Naive thymus-derived CD4-positive, alpha-beta T cell (primary cell): ENCODE measurements at regions not wholly inside any gene's neighbourhood (a gene's known extent, or its start where the extent isn't known, plus 50 kb on each side); places are given as distances from the start of the nearest gene placed in this dataset.

Experiments used
- ATAC-seq: fragments of 150-1000 bp; cut with Tn5 transposase; 2 replicates; pipeline ENCODE4 v1.10.0; 2021; ENCODE audit warnings: mild to moderate bottlenecking, moderate library complexity
- CTCF ChIA-PET: fragments of 350-600 bp; sonication (Branson Sonifier 250); formaldehyde crosslinking; loops from one replicate; lab custom pipeline; 2021; ENCODE audit warnings: antibody characterized with exemption; lab: Charles Lee
- POLR2A ChIA-PET: fragments of 350-600 bp; sonication (Branson Sonifier 250); formaldehyde crosslinking; loops from one replicate; lab custom pipeline; 2021; ENCODE audit warnings: antibody characterized with exemption, inconsistent platforms; lab: Charles Lee
- DNase-seq, 9 donors: peaks; one replicate each; pipeline versions ENCODE4 v3.0.0 to v3.0.0-alpha.2; 2020 to 2022; ENCODE audit warnings: mixed read lengths in 1 of 9
- H3K27ac ChIP-seq: one replicate; pipeline ENCODE4 v1.7.0; 2013; ENCODE audit warnings: mild to moderate bottlenecking, low read depth, low read length, moderate library complexity
- H3K27me3 ChIP-seq, 2 donors: one replicate each; pipeline ENCODE4 v1.7.0; 2013; ENCODE audit warnings: low read length in 2 of 2, mild to moderate bottlenecking in 2 of 2, moderate library complexity in 2 of 2; ENCODE audit not compliant: control insufficient read depth in 2 of 2, insufficient read depth in 2 of 2
- H3K36me3 ChIP-seq, 3 experiments: 1 replicate in 2 of 3; 2 replicates in 1 of 3; pipeline ENCODE4 v1.7.0; 2013; ENCODE audit warnings: low read length in 3 of 3, mild to moderate bottlenecking in 3 of 3, moderate library complexity in 1 of 3; ENCODE audit not compliant: insufficient read depth in 3 of 3, control insufficient read depth in 2 of 3
- H3K4me1 ChIP-seq, 2 donors: one replicate each; pipeline ENCODE4 v1.7.0; 2013; ENCODE audit warnings: low read length in 2 of 2, mild to moderate bottlenecking in 2 of 2, moderate library complexity in 1 of 2; ENCODE audit not compliant: control insufficient read depth in 2 of 2, insufficient read depth in 2 of 2
- H3K4me3 ChIP-seq: 2 replicates; pipeline ENCODE4 v1.7.0; 2013; ENCODE audit warnings: mild to moderate bottlenecking, low read length
- H3K9me3 ChIP-seq, 3 experiments: 1 replicate in 2 of 3; 2 replicates in 1 of 3; pipeline ENCODE4 v1.7.0; 2013; ENCODE audit warnings: low read length in 3 of 3; ENCODE audit not compliant: control insufficient read depth in 2 of 3
- H3K27ac Mint-ChIP-seq, 9 donors: one replicate each; pipeline ENCODE4 v1.8.0; 2020 to 2022; ENCODE audit warnings: mixed read lengths in 9 of 9, mild to moderate bottlenecking in 8 of 9, moderate library complexity in 5 of 9, inconsistent platforms in 2 of 9
- H3K27me3 Mint-ChIP-seq, 5 donors: one replicate each; pipeline ENCODE4 v1.8.0; 2021 to 2022; ENCODE audit warnings: mixed read lengths in 5 of 5, mild to moderate bottlenecking in 1 of 5
- H3K36me3 Mint-ChIP-seq, 5 donors: one replicate each; pipeline ENCODE4 v1.8.0; 2020 to 2022; ENCODE audit warnings: mixed read lengths in 5 of 5, mild to moderate bottlenecking in 3 of 5, inconsistent platforms in 1 of 5
- H3K4me1 Mint-ChIP-seq, 7 donors: one replicate each; pipeline ENCODE4 v1.8.0; 2020 to 2022; ENCODE audit warnings: mixed read lengths in 7 of 7, mild to moderate bottlenecking in 3 of 7, inconsistent platforms in 1 of 7
- H3K4me3 Mint-ChIP-seq, 10 donors: one replicate each; pipeline ENCODE4 v1.8.0; 2020 to 2022; ENCODE audit warnings: mild to moderate bottlenecking in 10 of 10, mixed read lengths in 10 of 10, moderate library complexity in 6 of 10, inconsistent platforms in 2 of 10
- H3K9me3 Mint-ChIP-seq, 11 donors: one replicate each; pipeline ENCODE4 v1.8.0; 2020 to 2022; ENCODE audit warnings: mixed read lengths in 11 of 11, mild to moderate bottlenecking in 4 of 11, inconsistent platforms in 1 of 11, moderate library complexity in 1 of 11
- intact Hi-C, 2 donors: fragments of 100-400 bp; cut with micrococcal nuclease; formaldehyde crosslinking; loops; one replicate each; pipeline ENCODE4 v1.15.1; 2023

DNA sequence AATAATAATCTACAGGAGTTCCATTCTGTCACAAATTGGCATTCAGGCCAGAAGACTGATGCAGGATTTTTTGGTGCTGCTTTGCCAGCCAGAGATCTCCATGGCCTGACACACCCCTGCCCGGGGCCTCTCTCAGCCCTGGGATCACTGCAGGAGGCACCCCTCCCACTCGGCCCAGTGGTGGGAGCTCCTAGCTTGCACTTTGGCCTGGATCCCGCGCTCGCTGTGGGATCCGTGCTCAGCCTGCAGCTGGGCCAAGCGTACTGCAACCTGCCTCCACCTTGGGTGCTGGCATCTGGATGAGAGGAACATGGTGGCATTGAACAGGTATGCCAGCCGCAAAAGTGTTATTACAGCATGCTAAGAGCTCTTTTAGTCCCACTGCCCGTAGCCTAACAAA, 656.7 kb upstream of the CCDC54 start:
- Mint-ChIP-seq H3K27ac (no peak overlapping the region), H3K4me3 (no peak overlapping the region), H3K27me3 (peaks cover 0 to 10% (median 4%) of the 10 kb centered on the region in 5 donors), H3K4me1 (no peaks in the 10 kb centered on the region), H3K9me3 (peaks cover 0 to 3% (median 0%) of the 10 kb centered on the region in 11 donors), H3K36me3 (no peaks in the 10 kb centered on the region)
- intact Hi-C loops = no loop called here
- DNase-seq = no peak
- ChIA-PET CTCF (no interaction called here), POLR2A (no interaction called here)
- H3K27ac ChIP-seq = no peak overlapping the region
- H3K36me3 ChIP-seq = no peaks in the 10 kb centered on the region
- H3K4me1 ChIP-seq = no peaks in the 10 kb centered on the region
- ATAC-seq = no peak
- peaks cover 0 to 4% of the 10 kb centered on the region in 2 donors for H3K27me3 ChIP-seq
- H3K4me3 ChIP-seq = no peak overlapping the region
- H3K9me3 ChIP-seq = no peaks in the 10 kb centered on the region

DNA sequence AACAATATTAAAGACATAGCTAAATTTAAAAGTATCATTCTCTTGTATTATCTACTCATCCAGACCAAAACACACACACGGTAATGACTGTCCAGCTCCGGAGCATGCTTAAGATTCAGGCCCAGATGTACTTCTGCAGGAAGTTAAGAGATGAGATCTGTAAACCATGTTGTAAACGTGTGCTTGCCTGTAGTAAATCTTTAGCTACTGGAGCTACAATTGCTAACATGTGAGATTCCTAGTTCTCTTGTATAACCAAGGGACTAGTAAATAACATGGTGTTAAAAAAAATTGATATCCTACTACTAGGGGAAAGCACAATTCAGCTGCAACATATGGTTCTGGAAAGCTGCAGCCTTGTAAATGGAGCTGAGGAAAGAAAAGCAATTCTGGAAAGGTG, 651.7 kb upstream of the CCDC54 start:
- Mint-ChIP-seq H3K9me3 (peaks cover 0 to 3% (median 0%) of the 10 kb centered on the region in 11 donors), H3K36me3 (no peaks in the 10 kb centered on the region), H3K4me1 (no peaks in the 10 kb centered on the region), H3K4me3 (no peak overlapping the region), H3K27me3 (peaks cover 0 to 14% (median 6%) of the 10 kb centered on the region in 5 donors), H3K27ac (no peak overlapping the region)
- no peaks in the 10 kb centered on the region for H3K4me1 ChIP-seq
- no peak for ATAC-seq
- no peaks in the 10 kb centered on the region for H3K36me3 ChIP-seq
- no peak overlapping the region for H3K4me3 ChIP-seq
- intact Hi-C loops = no loop called here
- ChIA-PET POLR2A (no interaction called here), CTCF (no interaction called here)
- DNase-seq = no peak
- H3K27ac ChIP-seq = no peak overlapping the region
- no peaks in the 10 kb centered on the region for H3K9me3 ChIP-seq
- no peaks in the 10 kb centered on the region for H3K27me3 ChIP-seq

DNA sequence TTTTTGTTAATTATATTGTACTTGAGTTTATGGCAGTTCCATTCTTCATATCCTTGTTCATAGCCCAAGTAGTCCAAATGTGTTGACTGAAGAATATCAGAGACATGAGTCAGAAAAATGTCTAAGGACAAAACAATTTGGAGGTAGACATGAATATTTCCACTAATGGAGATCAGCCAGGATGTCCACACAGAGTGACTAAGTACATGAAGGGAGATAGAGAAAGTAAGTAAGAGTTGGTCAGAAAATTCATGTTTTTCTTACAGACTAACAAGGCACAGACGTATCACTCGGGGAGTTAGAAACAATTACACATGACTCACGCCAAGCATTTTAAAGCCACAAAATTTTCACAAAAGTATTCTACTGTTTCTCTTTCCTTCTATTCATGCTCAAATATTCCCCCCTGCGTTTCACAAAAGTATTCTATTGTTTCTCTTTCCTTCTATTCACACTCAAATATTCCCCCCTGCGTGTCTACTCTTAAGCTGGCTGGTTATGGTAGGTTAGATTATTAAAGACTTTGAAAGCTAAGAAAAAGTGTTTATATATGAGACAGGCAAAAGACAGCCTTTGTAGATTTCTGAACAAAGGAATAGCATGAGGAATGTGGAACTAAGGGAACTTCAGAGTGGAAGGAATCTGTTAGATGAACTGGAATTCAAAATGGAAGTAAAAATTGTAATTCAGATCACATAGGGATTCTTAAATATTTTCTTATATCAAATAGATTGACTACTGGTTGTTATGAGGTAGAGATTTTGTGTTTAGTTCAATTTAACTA, 648.7 kb upstream of the CCDC54 start:
- no peaks in the 10 kb centered on the region for H3K36me3 Mint-ChIP-seq
- ChIA-PET POLR2A (no interaction called here), CTCF (interaction anchor here (0.6 kb wide), 1 partner anchor 1918 kb away, joined by 3 read pairs; no protein-coding TSS in a partner anchor)
- H3K27me3 ChIP-seq = no peaks in the 10 kb centered on the region
- no peaks in the 10 kb centered on the region for H3K36me3 ChIP-seq
- H3K9me3 ChIP-seq = no peaks in the 10 kb centered on the region
- DNase-seq (no peak), ATAC-seq (no peak)
- intact Hi-C loops = no loop called here
- H3K4me3 Mint-ChIP-seq = no peak overlapping the region
- no peak overlapping the region for H3K27ac ChIP-seq
- H3K27me3 Mint-ChIP-seq = peaks cover 0 to 14% (median 11%) of the 10 kb centered on the region in 5 donors
- no peak overlapping the region for H3K4me3 ChIP-seq
- H3K4me1 ChIP-seq = no peaks in the 10 kb centered on the region
- peaks cover 0 to 3% (median 0%) of the 10 kb centered on the region in 11 donors for H3K9me3 Mint-ChIP-seq
- H3K27ac Mint-ChIP-seq = no peak overlapping the region
- no peaks in the 10 kb centered on the region for H3K4me1 Mint-ChIP-seq

DNA sequence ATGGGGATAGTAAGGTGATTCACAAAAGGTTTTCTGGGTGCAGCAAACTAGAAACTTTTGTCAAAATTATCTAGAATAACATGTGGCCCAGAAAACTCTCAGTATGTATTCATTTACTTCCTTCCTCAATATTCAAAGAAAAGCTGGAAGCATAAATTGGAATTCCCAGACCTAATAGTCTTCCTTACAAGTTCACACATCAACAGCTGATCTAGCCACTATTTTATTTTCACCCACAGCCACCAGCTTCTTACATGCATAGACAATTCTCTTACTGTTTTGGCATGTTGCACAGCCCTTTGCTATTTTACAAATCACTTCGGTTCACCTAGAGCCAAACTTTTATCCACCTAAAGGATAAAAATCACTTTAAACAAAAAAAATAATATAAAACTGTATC, 647.8 kb upstream of the CCDC54 start:
- no peak for ATAC-seq
- intact Hi-C loops = no loop called here
- H3K27ac ChIP-seq = no peak overlapping the region
- H3K27me3 Mint-ChIP-seq = peaks cover 0 to 14% (median 6%) of the 10 kb centered on the region in 5 donors
- POLR2A ChIA-PET = no interaction called here
- no peaks in the 10 kb centered on the region for H3K36me3 ChIP-seq
- no peaks in the 10 kb centered on the region for H3K4me1 Mint-ChIP-seq
- H3K27me3 ChIP-seq = no peaks in the 10 kb centered on the region
- H3K9me3 Mint-ChIP-seq = no peaks in the 10 kb centered on the region
- H3K4me3 ChIP-seq = no peak overlapping the region
- H3K4me1 ChIP-seq = no peaks in the 10 kb centered on the region
- CTCF ChIA-PET = no interaction called here
- DNase-seq = no peak
- no peaks in the 10 kb centered on the region for H3K9me3 ChIP-seq
- no peaks in the 10 kb centered on the region for H3K36me3 Mint-ChIP-seq
- H3K27ac Mint-ChIP-seq = no peak overlapping the region
- H3K4me3 Mint-ChIP-seq = no peak overlapping the region

DNA sequence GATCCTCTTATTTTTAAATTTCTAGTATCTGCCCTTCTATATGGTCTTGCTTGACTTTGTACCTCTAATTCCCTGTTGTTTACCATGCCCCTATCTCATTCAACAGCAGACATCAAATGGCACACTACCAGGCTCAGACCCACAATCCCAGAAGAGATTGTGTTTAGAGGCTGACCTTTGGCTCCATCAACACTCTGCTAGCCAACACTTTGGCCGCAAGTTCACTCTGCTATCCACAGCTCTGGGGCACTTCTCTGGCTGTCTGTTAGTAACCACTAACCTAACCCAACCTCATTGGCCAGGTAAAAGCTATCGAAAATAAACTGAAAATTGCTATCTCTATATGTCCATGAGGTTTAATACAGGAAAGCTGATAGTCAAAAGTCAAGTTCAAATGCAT, 646.0 kb upstream of the CCDC54 start:
- Histone ChIP-seq H3K9me3 (no peaks in the 10 kb centered on the region), H3K27ac (no peak overlapping the region), H3K36me3 (no peaks in the 10 kb centered on the region), H3K4me1 (no peaks in the 10 kb centered on the region), H3K27me3 (no peaks in the 10 kb centered on the region), H3K4me3 (no peak overlapping the region)
- no peaks in the 10 kb centered on the region for H3K9me3 Mint-ChIP-seq
- peaks cover 0 to 14% (median 6%) of the 10 kb centered on the region in 5 donors for H3K27me3 Mint-ChIP-seq
- ChIA-PET POLR2A (no interaction called here), CTCF (no interaction called here)
- no peaks in the 10 kb centered on the region for H3K36me3 Mint-ChIP-seq
- ATAC-seq (no peak), DNase-seq (no peak)
- H3K4me3 Mint-ChIP-seq = no peak overlapping the region
- intact Hi-C loops = no loop called here
- H3K27ac Mint-ChIP-seq = no peak overlapping the region
- H3K4me1 Mint-ChIP-seq = no peaks in the 10 kb centered on the region

DNA sequence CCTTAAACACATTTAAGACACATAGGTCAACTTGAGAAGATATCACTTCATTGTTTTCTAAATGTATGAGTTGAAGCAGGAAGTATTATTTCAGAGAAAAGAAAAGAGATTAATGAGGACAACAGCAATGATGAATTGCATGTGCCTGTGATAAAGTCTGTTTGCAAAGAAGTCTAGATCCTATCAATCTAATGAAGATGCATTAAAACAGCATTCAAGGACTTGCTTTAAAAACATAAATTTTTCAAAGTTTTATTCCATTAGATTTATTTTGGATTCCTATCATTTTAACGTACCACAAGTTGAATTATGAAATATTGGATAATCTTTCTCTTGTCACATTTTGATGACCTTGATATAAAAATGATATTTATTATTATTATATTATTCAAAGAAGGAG, 642.5 kb upstream of the CCDC54 start:
- H3K4me3 Mint-ChIP-seq = no peak overlapping the region
- H3K9me3 Mint-ChIP-seq = no peaks in the 10 kb centered on the region
- intact Hi-C loops = no loop called here
- H3K27ac ChIP-seq = no peak overlapping the region
- no peak overlapping the region for H3K27ac Mint-ChIP-seq
- no peaks in the 10 kb centered on the region for H3K9me3 ChIP-seq
- H3K27me3 Mint-ChIP-seq = peaks cover 0 to 14% (median 0%) of the 10 kb centered on the region in 5 donors
- POLR2A ChIA-PET = no interaction called here
- DNase-seq (no peak), ATAC-seq (no peak)
- no peaks in the 10 kb centered on the region for H3K4me1 ChIP-seq
- H3K4me1 Mint-ChIP-seq = no peaks in the 10 kb centered on the region
- H3K27me3 ChIP-seq = no peaks in the 10 kb centered on the region
- CTCF ChIA-PET = no interaction called here
- H3K4me3 ChIP-seq = no peak overlapping the region
- no peaks in the 10 kb centered on the region for H3K36me3 ChIP-seq
- no peaks in the 10 kb centered on the region for H3K36me3 Mint-ChIP-seq

DNA sequence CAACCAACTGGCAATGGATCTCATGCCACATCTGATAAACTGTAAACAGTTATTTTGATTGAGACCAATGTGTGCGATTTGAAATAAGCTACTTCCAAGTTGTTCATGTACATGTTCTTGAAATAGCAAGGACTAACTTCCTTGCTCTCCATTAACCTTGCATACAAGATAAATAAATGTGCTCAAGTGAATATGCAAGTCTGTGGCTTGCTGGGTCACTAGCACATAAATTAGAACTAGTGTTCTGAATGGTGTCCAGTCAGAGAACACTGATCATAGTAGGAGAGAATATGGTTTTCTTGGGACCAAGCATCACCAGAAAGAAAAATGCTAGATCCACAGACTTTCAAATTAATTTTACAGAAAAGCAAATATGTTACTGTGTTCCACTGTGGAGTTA, 640.0 kb upstream of the CCDC54 start:
- Histone ChIP-seq H3K4me1 (no peaks in the 10 kb centered on the region), H3K27ac (no peak overlapping the region), H3K9me3 (no peaks in the 10 kb centered on the region), H3K27me3 (no peaks in the 10 kb centered on the region), H3K4me3 (no peak overlapping the region), H3K36me3 (no peaks in the 10 kb centered on the region)
- H3K9me3 Mint-ChIP-seq = no peaks in the 10 kb centered on the region
- CTCF ChIA-PET = no interaction called here
- no peaks in the 10 kb centered on the region for H3K4me1 Mint-ChIP-seq
- intact Hi-C loops = no loop called here
- no peak overlapping the region for H3K4me3 Mint-ChIP-seq
- POLR2A ChIA-PET = no interaction called here
- peaks cover 0 to 12% (median 0%) of the 10 kb centered on the region in 5 donors for H3K27me3 Mint-ChIP-seq
- no peak overlapping the region for H3K27ac Mint-ChIP-seq
- ATAC-seq = no peak
- no peaks in the 10 kb centered on the region for H3K36me3 Mint-ChIP-seq
- no peak for DNase-seq
